ENCODE measurements at regions not wholly inside any gene's neighbourhood (a gene's known extent, or its start where the extent isn't known, plus 50 kb on each side); places are given as distances from the start of the nearest gene placed in this dataset.

- Histone ChIP-seq H3K56ac (ENCODE audit: extremely low read depth, insufficient read depth, low read length) (no peak overlapping the region), H3K4me3 (ENCODE audit: insufficient read depth, low read depth, low read length) (no peak overlapping the region), H4K91ac (ENCODE audit: insufficient read depth, low read depth, low read length) (no peak overlapping the region), H3K4me1 (ENCODE audit: control insufficient read depth, insufficient read depth, low read length) (peaks cover 3% of the 10 kb centered on the region; the same call in 1 of the 2 replicates), H2BK20ac (ENCODE audit: low read depth, low read length) (no peak overlapping the region), H2AK5ac (ENCODE audit: low read depth, low read length) (no peak overlapping the region), H4K8ac (ENCODE audit: low read depth in 2 of 2, low read length in 2 of 2) (no peak overlapping the region), H3K23ac (ENCODE audit: low read depth, low read length) (no peak overlapping the region), H2AFZ (replicated peaks; ENCODE audit: low read length, poor library complexity) (no peak overlapping the region), H3K9me1 (ENCODE audit: insufficient read depth, low read length) (no peaks in the 10 kb centered on the region), H4K20me1 (ENCODE audit: insufficient read depth, low read length) (no peaks in the 10 kb centered on the region), H2BK120ac (ENCODE audit: low read depth, low read length) (no peak overlapping the region), H3K14ac (replicated peaks; ENCODE audit: low read depth, low read length) (no peak overlapping the region), H3K9ac (ENCODE audit: low read depth, low read length) (no peak overlapping the region), H3K27ac (ENCODE audit: insufficient read depth, low read length) (no peak overlapping the region), H3K9me3 (ENCODE audit: control insufficient read depth, insufficient read depth, low read length) (no peaks in the 10 kb centered on the region), H3K79me1 (ENCODE audit: low read depth in 1 of 2, low read length in 2 of 2) (no peaks in the 10 kb centered on the region), H3K4me2 (ENCODE audit: low read depth, low read length) (no peak overlapping the region; the same call in 1 of the 2 replicates), H3K4ac (ENCODE audit: low read depth, low read length) (no peak overlapping the region), H2BK5ac (ENCODE audit: low read depth, low read length, poor library complexity, severe bottlenecking) (no peak overlapping the region), H2AK9ac (replicated peaks; ENCODE audit: low read depth, low read length, poor library complexity) (no peak overlapping the region), H4K5ac (ENCODE audit: low read depth, low read length) (no peak overlapping the region), H3K18ac (ENCODE audit: low read depth, low read length) (no peak overlapping the region), H3K36me3 (ENCODE audit: control insufficient read depth, insufficient read depth, low read length) (no peaks in the 10 kb centered on the region), H2BK15ac (ENCODE audit: low read depth, low read length) (no peak overlapping the region), H3K27me3 (ENCODE audit: control insufficient read depth, insufficient read depth, low read length) (0 out of 2 replicates have a peak, but pooled peaks cover 1% of the 10 kb centered on the region)
- dilution Hi-C loops (cut with HindIII; ENCODE audit: low sequenced_read_pairs, unreplicated experiment) (no loop called here), intact Hi-C loops (cut with micrococcal nuclease) (no loop called here), in situ Hi-C loops (cut with MboI; ENCODE audit: low sequenced_read_pairs) (no loop called here)
- POLR2A ChIA-PET (ENCODE audit: unreplicated experiment) = interaction anchor here (0.6 to 0.7 kb wide), 2 partner anchors 38 to 1802 kb away, joined by 3 to 19 read pairs; no protein-coding TSS in a partner anchor
- CTCF ChIA-PET = interaction anchor here (0.6 kb wide), 2 partner anchors 13 to 24 kb away, joined by 3 read pairs; no protein-coding TSS in a partner anchor
- ATAC-seq (ENCODE audit: low read depth) = peak; percentile 63
- 50% methylated on average over 2 of the region's 9 CpGs; no CpG with 5 or more reads in 1 of the 2 experiments for WGBS, 2 experiments (ENCODE audit: extremely low coverage in 2 of 2, insufficient read length in 1 of 2)
- BruUV-seq (replicated peaks) = no TSS peak
- 0 out of 2 replicates have a peak, but pooled peaks have one; percentile 21 for TF ChIP-seq FOS (IDR thresholded peaks at IDR 0.05; ENCODE audit: low read depth, low read length)
- no peak for TF ChIP-seq BHLHE40 (IDR thresholded peaks at IDR 0.05; ENCODE audit: low read depth, low read length)
- peak; percentile 67 for DNase-seq
Measured at GRCh38 chr10:2968401-2969058, 98.8 kb upstream of the PFKP start.
